IMR-90 (cell line): ENCODE measurements at regions not wholly inside any gene's neighbourhood (a gene's known extent, or its start where the extent isn't known, plus 50 kb on each side); places are given as distances from the start of the nearest gene placed in this dataset.

Experiments
- ATAC-seq: fragments of 200-7000 bp; cut with Tn5 transposase; 2 replicates; pipeline ENCODE4 v1.9.1; 2020; ENCODE audit warnings: low read depth, mild to moderate bottlenecking, moderate library complexity
- BruUV-seq: library from RNA; stranded (reverse); fragments of 400-500 nt; replicated peaks from 2 replicates; lab custom pipeline; 2021; lab: Mats Ljungman, UMichigan
- CTCF ChIA-PET: fragments of 300-600 bp; formaldehyde crosslinking; extraction: SDS; loops from one replicate; lab custom pipeline; 2021; ENCODE audit warnings: antibody characterized with exemption; lab: Yijun Ruan, JAX
- POLR2A ChIA-PET: fragments of 300-600 bp; sonication (Branson Sonifier 250); formaldehyde crosslinking; loops from one replicate; lab custom pipeline; 2022; ENCODE audit warnings: antibody characterized with exemption; ENCODE audit not compliant: unreplicated experiment; lab: Charles Lee
- DNase-seq: peaks from one replicate; pipeline ENCODE4 v3.0.0; 2013
- H2AFZ ChIP-seq: replicated peaks from 2 replicates; pipeline ENCODE3; 2013; ENCODE audit warnings: low read length, mild to moderate bottlenecking; ENCODE audit not compliant: poor library complexity
- H2AK5ac ChIP-seq: 2 replicates; pipeline ENCODE4 v1.6.1; 2013; ENCODE audit warnings: low read depth, low read length, inconsistent platforms
- H2AK9ac ChIP-seq: replicated peaks from 2 replicates; pipeline ENCODE3; 2013; ENCODE audit warnings: mild to moderate bottlenecking, low read depth, low read length, moderate library complexity; ENCODE audit not compliant: poor library complexity
- H2BK120ac ChIP-seq: 2 replicates; pipeline ENCODE4 v1.6.1; 2013; ENCODE audit warnings: low read depth, low read length, inconsistent platforms
- H2BK15ac ChIP-seq: 3 replicates; pipeline ENCODE4 v1.6.1; 2013; ENCODE audit warnings: low read depth, low read length, inconsistent platforms
- H2BK20ac ChIP-seq: 2 replicates; pipeline ENCODE4 v1.6.1; 2013; ENCODE audit warnings: low read depth, mild to moderate bottlenecking, inconsistent platforms, low read length, moderate library complexity
- H2BK5ac ChIP-seq: 2 replicates; pipeline ENCODE4 v1.6.1; 2013; ENCODE audit warnings: mild to moderate bottlenecking, low read depth, low read length, inconsistent platforms; ENCODE audit not compliant: poor library complexity, severe bottlenecking
- H3K14ac ChIP-seq: replicated peaks from 2 replicates; pipeline ENCODE4 v1.6.1; 2013; ENCODE audit warnings: low read depth, low read length, inconsistent platforms
- H3K18ac ChIP-seq: 2 replicates; pipeline ENCODE4 v1.6.1; 2013; ENCODE audit warnings: low read depth, low read length, control low read depth
- H3K23ac ChIP-seq: 2 replicates; pipeline ENCODE4 v1.6.1; 2013; ENCODE audit warnings: low read depth, low read length, inconsistent platforms
- H3K27ac ChIP-seq: 2 replicates; pipeline ENCODE4 v1.5.1; 2013; ENCODE audit warnings: mild to moderate bottlenecking, control low read depth, low read length; ENCODE audit not compliant: insufficient read depth
- H3K27me3 ChIP-seq: 2 replicates; pipeline ENCODE4 v1.6.1; 2013; ENCODE audit warnings: low read length; ENCODE audit not compliant: control insufficient read depth, insufficient read depth
- H3K36me3 ChIP-seq: 2 replicates; pipeline ENCODE4 v1.6.1; 2013; ENCODE audit warnings: low read length, mixed read lengths; ENCODE audit not compliant: control insufficient read depth, insufficient read depth
- H3K4ac ChIP-seq: 2 replicates; pipeline ENCODE4 v1.6.1; 2013; ENCODE audit warnings: low read depth, low read length, inconsistent platforms
- H3K4me1 ChIP-seq: 2 replicates; pipeline ENCODE4 v1.6.1; 2013; ENCODE audit warnings: low read length, mixed read lengths; ENCODE audit not compliant: control insufficient read depth, insufficient read depth
- H3K4me2 ChIP-seq: 2 replicates; pipeline ENCODE4 v1.6.1; 2013; ENCODE audit warnings: low read depth, mild to moderate bottlenecking, control low read depth, low read length, moderate library complexity
- H3K4me3 ChIP-seq: 2 replicates; pipeline ENCODE4 v1.5.1; 2013; ENCODE audit warnings: low read depth, mild to moderate bottlenecking, control low read depth, low read length, moderate library complexity; ENCODE audit not compliant: insufficient read depth
- H3K56ac ChIP-seq: 2 replicates; pipeline ENCODE4 v1.6.1; 2013; ENCODE audit warnings: low read length, inconsistent platforms; ENCODE audit not compliant: insufficient read depth; ENCODE audit errors: extremely low read depth
- H3K79me1 ChIP-seq, 2 experiments: 2 replicates each; pipeline ENCODE4 v1.6.1; 2013; ENCODE audit warnings: low read length in 2 of 2, inconsistent platforms in 1 of 2, low read depth in 1 of 2
- H3K9ac ChIP-seq: 2 replicates; pipeline ENCODE4 v1.6.1; 2013; ENCODE audit warnings: low read depth, low read length, control low read depth
- H3K9me1 ChIP-seq: 2 replicates; pipeline ENCODE4 v1.6.1; 2013; ENCODE audit warnings: low read length, inconsistent platforms; ENCODE audit not compliant: insufficient read depth
- H3K9me3 ChIP-seq: 2 replicates; pipeline ENCODE4 v1.6.1; 2013; ENCODE audit warnings: low read length; ENCODE audit not compliant: control insufficient read depth, insufficient read depth
- H4K20me1 ChIP-seq: 2 replicates; pipeline ENCODE4 v1.6.1; 2013; ENCODE audit warnings: low read length, inconsistent platforms; ENCODE audit not compliant: insufficient read depth
- H4K5ac ChIP-seq: 2 replicates; pipeline ENCODE4 v1.6.1; 2013; ENCODE audit warnings: mild to moderate bottlenecking, low read depth, low read length, control low read depth
- H4K8ac ChIP-seq, 2 experiments: 2 replicates each; pipeline ENCODE4 v1.6.1; 2013; ENCODE audit warnings: low read depth in 2 of 2, low read length in 2 of 2, control low read depth in 1 of 2, inconsistent platforms in 1 of 2
- H4K91ac ChIP-seq: 2 replicates; pipeline ENCODE4 v1.6.1; 2013; ENCODE audit warnings: low read depth, low read length, inconsistent platforms; ENCODE audit not compliant: insufficient read depth
- CEBPB ChIP-seq: IDR thresholded peaks from 2 replicates; pipeline ENCODE4 v1.6.1; 2012; ENCODE audit warnings: low read depth, low read length, improper control_type of control experiment
- CHD1 ChIP-seq: IDR thresholded peaks from 2 replicates; pipeline ENCODE4 v1.6.1; 2012; ENCODE audit warnings: low read depth, low read length, improper control_type of control experiment
- CTCF ChIP-seq: conservative IDR thresholded peaks from 2 replicates; pipeline ENCODE4 v1.5.1; 2012; ENCODE audit warnings: mild to moderate bottlenecking, low read depth, low read length, improper control_type of control experiment
- ELK1 ChIP-seq: fragments of 150-350 bp; IDR thresholded peaks from 2 replicates; pipeline ENCODE4 v1.6.1; 2016; ENCODE audit warnings: low read depth, mild to moderate bottlenecking, low read length, moderate library complexity, borderline replicate concordance
- FOS ChIP-seq: fragments of 150-350 bp; IDR thresholded peaks from 2 replicates; pipeline ENCODE4 v1.6.1; 2016; ENCODE audit warnings: low read depth, low read length
- MAFK ChIP-seq: IDR thresholded peaks from 2 replicates; pipeline ENCODE4 v1.6.1; 2012; ENCODE audit warnings: low read depth, low read length, improper control_type of control experiment
- MXI1 ChIP-seq: IDR thresholded peaks from 2 replicates; pipeline ENCODE4 v1.6.1; 2012; ENCODE audit warnings: low read depth, mild to moderate bottlenecking, low read length, moderate library complexity, borderline replicate concordance
- POLR2A ChIP-seq: IDR thresholded peaks from 2 replicates; pipeline ENCODE4 v1.6.1; 2012; ENCODE audit warnings: mild to moderate bottlenecking, low read depth, low read length
- RAD21 ChIP-seq: IDR thresholded peaks from 2 replicates; pipeline ENCODE4 v1.6.1; 2012; ENCODE audit warnings: low read length, improper control_type of control experiment
- RCOR1 ChIP-seq: IDR thresholded peaks from 2 replicates; pipeline ENCODE4 v1.6.1; 2012; ENCODE audit warnings: mild to moderate bottlenecking, low read length, improper control_type of control experiment; ENCODE audit not compliant: insufficient replicate concordance
- RFX5 ChIP-seq: IDR thresholded peaks from 2 replicates; pipeline ENCODE4 v1.8.0; 2012; ENCODE audit warnings: low read depth, mild to moderate bottlenecking, low read length, moderate library complexity
- SMC3 ChIP-seq: fragments of 150-350 bp; IDR thresholded peaks from 2 replicates; pipeline ENCODE4 v1.6.1; 2016; ENCODE audit warnings: low read depth, mild to moderate bottlenecking, antibody characterized with exemption, low read length, moderate library complexity
- USF2 ChIP-seq: fragments of 150-350 bp; IDR thresholded peaks from 2 replicates; pipeline ENCODE4 v1.6.1; 2017; ENCODE audit warnings: mild to moderate bottlenecking, antibody characterized with exemption, low read length, low read depth
- WGBS, 2 experiments: methylation state at CpG; one replicate each; pipeline versions ENCODE4 v1.1.5 to v1.1.7; 2013; ENCODE audit warnings: missing lambda C conversion rate in 2 of 2; ENCODE audit not compliant: insufficient read length in 1 of 2; ENCODE audit errors: extremely low coverage in 2 of 2; 5-methylcytosine and 5-hydroxymethylcytosine counted together
- dilution Hi-C: fragments of 300-500 bp; cut with HindIII; formaldehyde crosslinking; loops from one replicate; pipeline ENCODE4 v1.14.3; 2018; ENCODE audit warnings: low sequenced_read_pairs; ENCODE audit not compliant: unreplicated experiment
- in situ Hi-C: fragments of 300-500 bp; cut with MboI; formaldehyde crosslinking; loops from 3 replicates; pipeline ENCODE4 v1.14.3; 2019; ENCODE audit warnings: low sequenced_read_pairs, inconsistent platforms, mixed read lengths
- intact Hi-C: fragments of 100-400 bp; cut with micrococcal nuclease; formaldehyde crosslinking; loops from 2 replicates; pipeline ENCODE4 v1.10.0; 2022

- Histone ChIP-seq H3K9me3 (no peaks in the 10 kb centered on the region), H3K56ac (no peak overlapping the region), H2AFZ (no peak overlapping the region), H3K27me3 (no peaks in the 10 kb centered on the region), H2AK5ac (no peak overlapping the region), H2BK15ac (no peak overlapping the region), H2BK5ac (no peak overlapping the region), H4K5ac (no peak overlapping the region), H3K4me1 (no peaks in the 10 kb centered on the region), H4K20me1 (no peaks in the 10 kb centered on the region), H3K23ac (no peak overlapping the region), H4K8ac (no peak overlapping the region), H3K4me3 (no peak overlapping the region), H3K9ac (no peak overlapping the region), H3K18ac (no peak overlapping the region), H3K27ac (no peak overlapping the region), H3K9me1 (no peaks in the 10 kb centered on the region), H3K14ac (no peak overlapping the region), H3K4ac (no peak overlapping the region), H2BK120ac (no peak overlapping the region), H3K36me3 (no peaks in the 10 kb centered on the region), H3K4me2 (no peak overlapping the region), H3K79me1 (no peaks in the 10 kb centered on the region), H4K91ac (no peak overlapping the region), H2AK9ac (no peak overlapping the region), H2BK20ac (no peak overlapping the region)
- no CpG with 5 or more reads among the region's 4 CpGs for WGBS, 2 experiments
- intact Hi-C loops = no loop called here
- TF ChIP-seq SMC3 = no peak
- TF ChIP-seq POLR2A = no peak
- TF ChIP-seq USF2 = no peak
- TF ChIP-seq RCOR1 = no peak
- TF ChIP-seq MAFK = no peak
- TF ChIP-seq CTCF = no peak
- TF ChIP-seq FOS = no peak
- TF ChIP-seq ELK1 = no peak
- no peak for TF ChIP-seq RFX5
- no peak for TF ChIP-seq MXI1
- no peak for TF ChIP-seq CHD1
- TF ChIP-seq CEBPB = no peak
- TF ChIP-seq RAD21 = no peak
- no TSS peak for BruUV-seq
- ChIA-PET CTCF (no interaction called here), POLR2A (no interaction called here)
- in situ Hi-C loops = no loop called here
- DNase-seq (no peak), ATAC-seq (no peak)
- dilution Hi-C loops = no loop called here
Measured at GRCh38 chr13:74920361-74920760, 561.6 kb downstream of the TBC1D4 start.
